PC-3 (cell line): ENCODE measurements at regions not wholly inside any gene's neighbourhood (a gene's known extent, or its start where the extent isn't known, plus 50 kb on each side); places are given as distances from the start of the nearest gene placed in this dataset.

Experiments used
- EZH2phosphoT487 ChIP-seq: fragments of 300-600 bp; sonication (generic); IDR thresholded peaks from 2 replicates; pipeline ENCODE4 v1.6.1; 2018; ENCODE audit warnings: mild to moderate bottlenecking, antibody characterized with exemption, low read length, borderline replicate concordance
- TF ChIP-seq, protein P1 (sequence below): fragments of 300-600 bp; sonication (generic); conservative IDR thresholded peaks from 2 replicates; pipeline ENCODE4 v1.5.1; 2017; ENCODE audit warnings: antibody characterized with exemption, low read depth, mild to moderate bottlenecking, low read length

GRCh38 chr19:31627620-31628365 is 278.6 kb upstream of the TSHZ3 start:
- TF ChIP-seq, protein P1, sequence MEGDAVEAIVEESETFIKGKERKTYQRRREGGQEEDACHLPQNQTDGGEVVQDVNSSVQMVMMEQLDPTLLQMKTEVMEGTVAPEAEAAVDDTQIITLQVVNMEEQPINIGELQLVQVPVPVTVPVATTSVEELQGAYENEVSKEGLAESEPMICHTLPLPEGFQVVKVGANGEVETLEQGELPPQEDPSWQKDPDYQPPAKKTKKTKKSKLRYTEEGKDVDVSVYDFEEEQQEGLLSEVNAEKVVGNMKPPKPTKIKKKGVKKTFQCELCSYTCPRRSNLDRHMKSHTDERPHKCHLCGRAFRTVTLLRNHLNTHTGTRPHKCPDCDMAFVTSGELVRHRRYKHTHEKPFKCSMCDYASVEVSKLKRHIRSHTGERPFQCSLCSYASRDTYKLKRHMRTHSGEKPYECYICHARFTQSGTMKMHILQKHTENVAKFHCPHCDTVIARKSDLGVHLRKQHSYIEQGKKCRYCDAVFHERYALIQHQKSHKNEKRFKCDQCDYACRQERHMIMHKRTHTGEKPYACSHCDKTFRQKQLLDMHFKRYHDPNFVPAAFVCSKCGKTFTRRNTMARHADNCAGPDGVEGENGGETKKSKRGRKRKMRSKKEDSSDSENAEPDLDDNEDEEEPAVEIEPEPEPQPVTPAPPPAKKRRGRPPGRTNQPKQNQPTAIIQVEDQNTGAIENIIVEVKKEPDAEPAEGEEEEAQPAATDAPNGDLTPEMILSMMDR = no peak
- TF ChIP-seq EZH2phosphoT487 = no peak
